HCEC 1CT (cell line): ENCODE measurements at regions not wholly inside any gene's neighbourhood (a gene's known extent, or its start where the extent isn't known, plus 50 kb on each side); places are given as distances from the start of the nearest gene placed in this dataset.
A peak's percentile ranks its signal among the peaks of the same experiment; 100 is the strongest.
"Not testable (repeated sequence)": the region's sequence is repeated elsewhere in the genome, so short reads cannot be mapped to it uniquely, and the experiment has no call there.

Experiments
- DNase-seq: peaks from one replicate; pipeline ENCODE4 v3.0.0-alpha.2; 2017

GRCh38 chr2:19198381-19198780 is 160.0 kb downstream of the OSR1 start:
- DNase-seq: no peak

DNA sequence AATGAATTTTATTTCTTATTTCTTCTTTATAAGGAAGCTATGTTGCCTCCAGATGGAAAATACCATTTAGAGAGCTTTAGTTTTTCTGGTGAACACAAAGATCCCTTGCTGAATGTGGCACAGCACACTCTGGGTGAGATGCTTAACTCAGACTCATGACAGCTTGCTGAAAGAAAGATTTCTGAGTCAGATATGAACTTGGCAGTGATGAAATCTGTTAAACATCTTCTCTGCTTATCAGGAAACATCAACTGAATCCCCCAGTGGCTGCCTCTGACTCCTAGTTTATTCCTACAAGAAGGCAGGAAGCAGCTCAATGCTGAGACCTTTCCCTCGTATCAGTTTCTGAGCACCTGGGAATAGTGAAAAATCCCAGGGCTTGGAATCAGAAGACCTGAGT is 162.8 kb downstream of the OSR1 start:
- no peak for DNase-seq

DNA sequence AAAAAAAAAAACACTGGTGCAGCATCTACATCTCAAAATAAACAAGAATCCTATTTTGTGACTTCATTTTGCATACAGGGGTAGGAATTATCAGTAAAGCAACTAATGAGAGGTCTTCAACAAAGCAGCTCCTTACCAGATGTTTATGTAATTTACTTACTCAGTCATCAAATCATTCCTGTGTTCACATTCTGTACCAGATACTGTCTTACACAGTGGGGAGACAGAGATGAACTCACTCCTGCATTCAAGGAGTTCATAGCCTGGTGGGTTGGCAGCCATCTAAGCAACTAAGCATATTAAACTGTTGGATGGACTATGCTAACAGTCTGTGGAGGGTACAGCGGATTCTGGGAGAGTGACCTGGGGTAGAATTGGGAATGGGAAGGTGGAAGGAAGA is 169.0 kb downstream of the OSR1 start:
- no peak for DNase-seq

- DNase-seq: peak; percentile 58
Observed at GRCh38 chr2:19187323-19188020, 171.0 kb downstream of the OSR1 start.

DNA sequence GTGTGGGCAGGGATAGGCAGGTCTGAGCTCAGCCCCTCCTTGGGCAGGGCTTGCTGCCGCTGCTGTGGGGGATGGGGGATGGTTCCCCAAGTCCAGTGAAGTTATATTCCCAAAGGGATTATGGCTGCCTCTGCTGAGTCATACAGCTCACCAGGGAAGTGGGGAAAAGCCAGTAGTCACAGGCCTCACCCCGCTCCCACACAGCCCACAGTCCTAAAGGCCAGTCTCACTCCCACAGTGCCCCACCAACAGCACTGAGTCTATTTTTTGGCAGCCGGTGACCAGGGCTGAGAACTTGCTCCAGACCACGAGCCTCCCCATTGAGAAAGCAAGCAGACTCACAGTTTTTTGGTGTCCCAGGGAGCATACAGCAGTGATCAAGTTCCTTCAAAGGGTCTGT is 173.3 kb downstream of the OSR1 start:
- no peak for DNase-seq

DNA sequence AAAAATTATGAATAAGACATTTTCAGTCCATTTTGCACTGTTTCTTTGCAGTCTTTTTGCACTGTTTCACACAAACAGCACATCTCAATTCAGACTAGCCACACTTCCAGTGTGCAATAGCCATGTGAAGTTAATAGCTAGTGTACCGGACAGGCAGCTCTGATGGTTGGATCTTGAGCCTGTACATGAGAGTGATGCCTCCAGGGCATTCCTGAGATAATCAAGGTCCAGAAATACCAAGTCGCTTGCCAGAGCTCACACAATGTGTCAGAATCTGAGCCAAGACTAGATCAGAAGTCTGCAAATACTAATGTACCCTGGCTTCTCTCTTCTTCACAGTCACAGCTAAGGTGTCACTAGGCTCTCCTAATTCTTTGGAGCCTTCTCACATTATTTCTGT is 180.2 kb downstream of the OSR1 start:
- no peak for DNase-seq

DNA sequence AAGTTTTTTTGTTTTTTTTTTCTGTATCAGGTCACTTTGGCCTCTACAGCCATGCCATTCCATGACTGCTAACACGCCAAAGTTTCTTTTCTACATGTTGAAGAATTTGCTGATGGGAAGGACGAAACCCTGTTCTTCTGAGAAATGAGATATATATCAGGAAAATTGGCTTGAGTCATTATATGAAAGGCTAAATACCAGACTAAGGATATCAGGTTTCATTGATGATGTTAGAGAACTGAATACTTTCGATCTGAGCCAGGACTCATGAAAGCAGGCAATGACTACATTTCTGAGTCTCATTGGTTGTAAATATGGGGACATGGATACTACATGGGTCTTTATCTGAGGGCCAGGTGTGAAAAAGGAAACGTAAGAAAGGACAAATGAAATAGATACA is 181.4 kb downstream of the OSR1 start:
- DNase-seq: peak; percentile 62

DNA sequence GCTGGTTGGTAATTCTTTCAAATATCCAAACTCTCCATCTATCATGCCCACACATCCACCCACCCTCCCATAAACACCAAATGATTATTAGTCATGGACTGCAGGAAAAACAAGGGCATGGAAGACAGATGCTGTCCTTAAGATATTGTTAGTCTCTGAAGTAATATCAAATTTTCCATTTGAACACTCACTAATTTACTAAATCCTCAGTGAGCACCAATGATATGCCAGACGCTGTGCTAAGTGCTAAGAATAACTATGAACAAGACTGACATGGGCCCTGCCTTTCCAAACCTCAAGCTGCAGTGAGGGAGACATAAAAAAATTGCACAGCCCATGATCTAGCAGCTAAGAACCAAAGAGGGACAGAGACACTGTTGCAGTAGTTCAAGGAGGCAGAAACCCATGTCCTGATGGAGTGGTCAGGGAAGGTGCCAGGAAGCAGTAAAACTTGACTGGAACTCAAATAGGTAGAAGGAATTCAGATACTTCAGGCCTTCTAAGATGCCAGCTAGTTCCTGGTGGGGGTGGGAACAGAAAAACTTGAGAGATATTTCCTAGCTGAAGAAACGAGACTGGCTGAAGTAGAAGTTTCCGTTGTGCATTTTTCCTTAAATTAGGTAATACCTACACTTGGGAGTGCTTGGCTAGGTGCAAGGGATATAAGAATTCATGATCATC is 182.1 kb downstream of the OSR1 start:
- DNase-seq: no peak

DNA sequence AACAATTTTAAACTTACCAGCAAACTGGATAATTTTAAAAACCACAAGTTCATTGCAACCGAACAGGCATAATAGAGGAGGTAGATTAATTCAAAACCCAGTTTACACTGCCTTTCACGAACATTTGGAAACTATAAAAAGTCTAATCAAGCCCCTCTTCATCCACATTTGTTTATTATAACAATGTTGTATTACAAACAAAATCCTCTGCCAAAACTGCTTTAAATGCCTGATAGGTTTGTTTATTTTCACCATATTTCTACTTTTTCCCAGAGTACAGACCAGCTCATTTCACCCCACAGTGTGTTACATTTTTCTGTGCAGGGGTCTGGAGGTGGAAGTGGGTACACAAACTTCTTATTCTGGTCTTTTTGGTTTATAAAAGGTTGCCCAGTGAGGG is 184.2 kb downstream of the OSR1 start:
- no peak for DNase-seq

GRCh38 chr2:19171409-19171808 is 187.0 kb downstream of the OSR1 start:
- DNase-seq: no peak

DNA sequence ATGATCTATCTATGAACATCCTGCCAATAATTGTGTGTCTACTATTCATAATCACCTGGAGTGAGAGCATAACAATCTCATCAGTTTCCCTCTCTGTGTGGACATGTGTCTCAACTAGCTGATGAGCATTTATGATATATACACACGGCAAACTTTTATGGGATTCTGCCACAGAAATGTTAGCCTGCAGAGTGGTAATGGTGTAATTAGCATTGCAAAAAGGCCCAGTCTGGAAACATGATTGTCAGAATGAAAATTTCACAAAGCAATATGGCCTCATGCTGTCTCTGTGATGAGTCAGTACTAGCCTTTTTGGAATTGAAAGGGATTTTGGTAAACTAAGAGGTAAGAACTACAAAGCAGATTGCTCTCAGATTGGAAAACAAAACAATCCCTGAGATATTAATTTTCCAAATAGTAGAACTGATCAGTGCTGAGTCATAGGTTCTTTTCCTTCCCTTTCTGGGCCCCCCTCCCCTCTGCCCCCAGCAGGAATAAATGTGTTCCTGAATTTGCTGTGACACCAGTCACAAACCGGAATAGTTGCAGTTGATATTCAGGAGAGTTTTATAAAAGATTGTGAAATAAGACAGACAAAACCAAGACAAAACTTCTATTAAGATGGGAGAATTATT is 189.2 kb downstream of the OSR1 start:
- no peak for DNase-seq

DNA sequence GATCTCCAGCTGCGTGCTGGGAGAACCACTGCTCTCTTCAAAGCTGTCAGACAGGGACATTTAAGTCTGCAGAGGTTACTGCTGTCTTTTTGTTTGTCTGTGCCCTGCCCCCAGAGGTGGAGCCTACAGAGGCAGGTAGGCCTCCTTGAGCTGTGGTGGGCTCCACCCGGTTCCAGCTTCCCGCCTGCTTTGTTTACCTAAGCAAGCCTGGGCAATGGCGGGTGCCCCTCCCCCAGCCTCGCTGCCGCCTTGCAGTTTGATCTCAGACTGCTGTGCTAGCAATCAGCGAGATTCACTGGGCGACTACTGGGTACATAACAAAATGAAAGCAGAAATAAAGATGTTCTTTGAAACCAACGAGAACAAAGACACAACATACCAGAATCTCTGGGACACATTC is 194.3 kb downstream of the OSR1 start:
- not testable (repeated sequence) for DNase-seq

DNA sequence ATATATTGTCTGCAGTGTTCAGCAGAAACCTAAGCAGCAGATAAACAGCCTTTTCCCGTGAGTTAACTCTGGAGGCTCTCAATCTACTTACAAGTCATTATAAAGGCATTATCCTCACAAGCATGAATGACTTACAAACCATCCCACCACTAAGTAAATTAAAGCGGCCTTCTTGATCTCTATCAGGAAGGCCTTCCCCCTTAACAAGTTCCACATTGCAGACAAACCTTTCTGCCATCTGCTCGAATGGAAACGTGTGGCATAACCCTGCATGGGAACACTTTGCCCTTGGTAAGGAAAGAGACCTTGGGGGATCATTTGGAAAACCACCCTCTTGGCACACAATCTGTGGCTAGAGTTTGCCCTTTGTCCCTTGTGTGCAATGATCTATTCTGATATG is 199.5 kb downstream of the OSR1 start:
- no peak for DNase-seq

- no peak for DNase-seq
Observed at GRCh38 chr2:19158211-19158610, 200.2 kb downstream of the OSR1 start.

GRCh38 chr2:19156646-19157045 is 201.8 kb downstream of the OSR1 start:
- DNase-seq: no peak

DNA sequence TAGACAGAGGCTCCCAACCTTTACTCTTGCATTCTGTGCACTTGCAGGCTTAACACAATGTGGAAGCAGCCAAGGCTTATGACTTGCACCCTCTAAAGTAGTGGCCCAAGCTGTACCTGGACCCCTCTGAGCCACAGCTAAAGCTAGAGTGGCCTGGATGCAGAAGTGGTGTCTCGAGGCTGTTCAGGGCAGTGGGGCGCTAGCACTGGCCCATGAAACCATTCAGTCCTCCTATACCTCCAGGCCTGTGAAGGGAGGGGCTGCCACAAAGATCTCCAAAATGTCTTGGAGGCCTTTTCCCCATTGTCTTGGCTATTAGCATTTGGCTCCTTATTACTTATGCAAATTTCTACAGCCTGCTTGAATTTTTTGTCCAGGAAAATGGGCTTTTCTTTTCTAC is 207.7 kb downstream of the OSR1 start:
- no peak for DNase-seq

DNA sequence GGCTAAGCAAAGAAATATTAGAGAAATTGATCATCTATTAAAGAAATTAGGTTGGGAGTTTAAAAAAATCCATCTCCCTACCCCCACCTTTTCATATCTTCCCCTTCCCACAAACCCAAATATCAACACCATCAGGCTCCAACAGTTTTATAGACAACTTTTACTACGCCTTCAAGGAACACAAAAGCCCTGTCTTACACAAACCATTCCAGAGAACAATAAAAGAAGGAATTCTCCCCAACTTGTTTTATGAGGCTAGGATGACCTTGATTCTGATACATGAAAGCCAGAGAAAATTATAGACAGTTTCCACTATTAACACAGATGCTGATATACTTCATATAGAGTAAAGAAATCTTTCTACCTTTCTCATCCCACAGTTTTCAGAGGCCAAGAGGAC is 211.6 kb downstream of the OSR1 start:
- no peak for DNase-seq

DNA sequence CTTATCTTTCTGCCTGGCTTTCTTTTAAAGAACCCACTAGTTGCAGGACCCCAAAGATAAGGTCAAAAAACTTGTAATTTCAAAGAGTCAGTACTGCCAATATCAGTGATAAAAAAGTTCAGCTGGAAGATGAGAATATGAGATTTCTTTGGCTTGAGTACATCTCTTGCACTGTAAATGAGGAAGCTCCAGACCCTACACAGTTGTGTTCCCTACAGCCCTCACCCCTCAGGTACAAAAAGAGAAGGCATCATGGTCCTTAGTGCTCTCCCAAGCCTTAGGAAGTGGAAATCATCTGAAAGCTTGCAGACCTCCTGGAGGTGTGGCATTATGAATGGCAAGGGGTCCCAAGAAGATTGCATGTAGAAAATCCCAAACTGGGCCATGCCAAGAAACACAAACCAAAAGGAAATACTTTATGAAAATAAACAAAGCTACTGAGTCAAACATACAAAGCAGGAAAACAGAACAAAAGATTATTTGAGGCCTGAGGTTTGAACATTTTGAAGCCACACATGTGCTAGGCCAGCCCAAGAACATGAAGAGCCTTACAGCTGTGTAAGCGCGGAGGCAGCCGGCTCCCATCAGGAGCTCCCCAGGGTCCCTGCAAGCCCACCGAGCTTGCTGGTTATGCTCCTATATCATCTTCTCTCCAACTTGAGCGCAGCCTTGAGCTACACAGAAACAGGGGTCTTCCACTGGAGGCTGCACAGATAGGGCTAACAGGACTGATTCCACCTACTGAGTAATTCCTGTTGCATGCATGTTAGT is 217.0 kb downstream of the OSR1 start:
- peak; percentile 31 for DNase-seq

- DNase-seq: peak; percentile 91
Observed at GRCh38 chr2:19140463-19141208, 217.8 kb downstream of the OSR1 start.

DNA sequence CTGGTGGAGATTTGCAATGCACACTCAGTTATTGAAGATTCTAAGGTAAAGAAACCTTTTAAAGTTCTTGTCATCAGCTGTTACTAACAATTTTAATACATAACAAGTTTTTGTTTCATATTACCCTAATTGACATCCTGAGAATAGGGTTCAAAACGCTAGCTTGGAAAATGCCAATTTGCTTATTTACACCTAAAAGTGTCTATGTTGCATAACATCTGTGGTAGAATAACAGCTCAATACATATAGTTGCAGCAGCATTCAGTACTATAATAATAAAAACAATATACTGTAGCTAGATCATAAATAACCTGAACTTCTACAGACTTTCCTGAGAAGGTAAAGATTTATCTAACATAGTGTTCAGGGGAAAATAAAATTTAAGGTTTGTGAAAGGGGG is 219.0 kb downstream of the OSR1 start:
- DNase-seq: no peak

- DNase-seq: no peak
Observed at GRCh38 chr2:19138264-19138825, 220.1 kb downstream of the OSR1 start.

DNA sequence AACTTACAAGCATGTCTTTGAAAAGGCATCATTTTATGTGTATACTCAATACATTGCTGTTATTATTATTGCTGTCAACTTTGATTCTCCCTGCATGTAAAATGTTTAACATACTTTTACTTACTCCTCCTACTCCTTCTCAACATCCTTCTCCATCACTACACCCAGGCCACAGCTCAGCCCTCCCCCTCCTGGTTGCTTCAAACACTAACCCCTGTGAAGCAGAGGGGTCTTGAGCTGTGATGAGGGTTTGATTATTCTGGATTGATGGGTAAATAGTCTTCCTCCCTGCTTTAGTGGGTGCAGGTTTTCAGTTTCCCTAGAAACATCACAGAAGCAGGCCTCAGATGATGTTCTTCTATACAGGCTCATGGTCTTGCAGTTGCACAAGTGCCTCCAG is 221.0 kb downstream of the OSR1 start:
- DNase-seq: no peak

- no peak for DNase-seq
Observed at GRCh38 chr2:19132967-19133366, 225.5 kb downstream of the OSR1 start.
